Breast epithelium (tissue), 3 donors: ENCODE measurements at regions not wholly inside any gene's neighbourhood (a gene's known extent, or its start where the extent isn't known, plus 50 kb on each side); places are given as distances from the start of the nearest gene placed in this dataset.

ENCODE experiments used
- CTCF ChIP-seq, 3 donors: fragments of 450-650 bp; IDR thresholded peaks; one replicate each; pipeline ENCODE4 v1.5.1; 2016 to 2017; ENCODE audit warnings: antibody characterized with exemption in 3 of 3, mild to moderate bottlenecking in 3 of 3, moderate library complexity in 3 of 3
- POLR2AphosphoS5 ChIP-seq, 3 donors: sonication (generic); formaldehyde crosslinking; IDR thresholded peaks; one replicate each; pipeline ENCODE4 v1.6.1; 2017; ENCODE audit warnings: antibody characterized with exemption in 3 of 3

- TF ChIP-seq POLR2AphosphoS5 (IDR thresholded peaks at IDR 0.05) (no peak), CTCF (IDR thresholded peaks at IDR 0.05) (no peak)
Observed at GRCh38 chr12:125463386-125463785, 398.2 kb downstream of the AACS start.
